PC-9 (cell line): ENCODE measurements at regions not wholly inside any gene's neighbourhood (a gene's known extent, or its start where the extent isn't known, plus 50 kb on each side); places are given as distances from the start of the nearest gene placed in this dataset.

Experiments used
- EZH2 ChIP-seq: fragments of 200-600 bp; sonication (generic); IDR thresholded peaks from 2 replicates; pipeline ENCODE4 v1.8.0; 2017; ENCODE audit warnings: antibody characterized with exemption, low read depth
- TF ChIP-seq, protein P1 (sequence below): fragments of 200-600 bp; sonication (generic); conservative IDR thresholded peaks from 2 replicates; pipeline ENCODE4 v1.6.1; 2017; ENCODE audit warnings: mixed run types, antibody characterized with exemption, mild to moderate bottlenecking, moderate library complexity

DNA sequence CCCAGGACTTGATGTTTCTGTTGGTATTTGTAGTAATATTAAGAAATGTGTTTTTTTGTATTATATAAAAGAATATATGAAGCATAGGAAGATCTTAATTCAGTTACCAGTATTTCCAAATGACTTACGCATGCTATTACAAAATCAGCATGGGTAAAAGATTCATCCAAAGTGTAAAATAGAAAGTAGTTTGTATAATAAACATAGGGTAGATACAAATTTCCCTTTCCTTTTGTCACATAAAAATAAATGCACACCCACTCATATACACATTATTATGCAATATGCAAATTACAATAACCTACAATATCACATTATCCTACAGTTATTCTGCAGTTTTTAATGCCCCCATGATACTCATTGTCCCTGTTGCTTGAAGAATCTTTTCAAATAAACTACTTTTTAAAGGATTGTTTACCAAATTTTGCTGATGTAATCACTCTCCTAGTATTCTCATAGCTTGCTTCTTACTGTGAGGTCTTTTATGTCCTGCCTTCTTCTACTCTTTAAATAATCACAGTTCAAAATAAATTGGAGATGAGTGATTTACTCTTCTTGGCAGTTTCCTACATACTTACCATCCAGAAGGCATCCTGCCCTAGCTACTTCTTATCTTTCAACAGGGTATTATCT is 244.0 kb downstream of the CASP12 start:
- TF ChIP-seq, protein P1, sequence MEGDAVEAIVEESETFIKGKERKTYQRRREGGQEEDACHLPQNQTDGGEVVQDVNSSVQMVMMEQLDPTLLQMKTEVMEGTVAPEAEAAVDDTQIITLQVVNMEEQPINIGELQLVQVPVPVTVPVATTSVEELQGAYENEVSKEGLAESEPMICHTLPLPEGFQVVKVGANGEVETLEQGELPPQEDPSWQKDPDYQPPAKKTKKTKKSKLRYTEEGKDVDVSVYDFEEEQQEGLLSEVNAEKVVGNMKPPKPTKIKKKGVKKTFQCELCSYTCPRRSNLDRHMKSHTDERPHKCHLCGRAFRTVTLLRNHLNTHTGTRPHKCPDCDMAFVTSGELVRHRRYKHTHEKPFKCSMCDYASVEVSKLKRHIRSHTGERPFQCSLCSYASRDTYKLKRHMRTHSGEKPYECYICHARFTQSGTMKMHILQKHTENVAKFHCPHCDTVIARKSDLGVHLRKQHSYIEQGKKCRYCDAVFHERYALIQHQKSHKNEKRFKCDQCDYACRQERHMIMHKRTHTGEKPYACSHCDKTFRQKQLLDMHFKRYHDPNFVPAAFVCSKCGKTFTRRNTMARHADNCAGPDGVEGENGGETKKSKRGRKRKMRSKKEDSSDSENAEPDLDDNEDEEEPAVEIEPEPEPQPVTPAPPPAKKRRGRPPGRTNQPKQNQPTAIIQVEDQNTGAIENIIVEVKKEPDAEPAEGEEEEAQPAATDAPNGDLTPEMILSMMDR, result no peak
- no peak for TF ChIP-seq EZH2
